ENCODE measurements at regions not wholly inside any gene's neighbourhood (a gene's known extent, or its start where the extent isn't known, plus 50 kb on each side); places are given as distances from the start of the nearest gene placed in this dataset.

DNA sequence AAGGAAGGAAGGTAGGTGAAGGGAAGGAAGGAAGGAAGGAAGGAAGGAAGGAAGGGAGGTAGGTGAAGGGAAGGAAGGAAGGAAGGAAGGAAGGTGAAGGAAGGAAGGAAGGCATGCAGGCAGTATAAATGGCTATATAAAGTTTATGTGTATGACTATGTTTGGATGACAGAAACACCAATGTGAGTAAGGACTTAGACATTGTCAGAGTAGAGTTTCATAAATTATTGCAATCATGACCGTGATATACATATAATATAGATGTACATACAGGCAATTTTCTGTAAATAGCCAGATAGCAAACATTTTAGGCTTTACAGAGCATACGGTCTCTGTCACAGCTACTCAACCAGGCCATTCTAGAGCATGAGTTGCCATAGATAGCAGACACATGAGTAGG, 133.8 kb upstream of the AKR1E2 start:
- ChIA-PET CTCF (no interaction called here), POLR2A (no interaction called here)
- H3K4me3 Mint-ChIP-seq, result no peak overlapping the region
- no peak overlapping the region for H3K27ac Mint-ChIP-seq
- H3K9me3 Mint-ChIP-seq, result 0 out of 2 replicates have a peak, but pooled peaks cover 6% of the 10 kb centered on the region
- no peaks in the 10 kb centered on the region for H3K27me3 Mint-ChIP-seq (ENCODE audit: low read depth)
- TF ChIP-seq, protein P1, sequence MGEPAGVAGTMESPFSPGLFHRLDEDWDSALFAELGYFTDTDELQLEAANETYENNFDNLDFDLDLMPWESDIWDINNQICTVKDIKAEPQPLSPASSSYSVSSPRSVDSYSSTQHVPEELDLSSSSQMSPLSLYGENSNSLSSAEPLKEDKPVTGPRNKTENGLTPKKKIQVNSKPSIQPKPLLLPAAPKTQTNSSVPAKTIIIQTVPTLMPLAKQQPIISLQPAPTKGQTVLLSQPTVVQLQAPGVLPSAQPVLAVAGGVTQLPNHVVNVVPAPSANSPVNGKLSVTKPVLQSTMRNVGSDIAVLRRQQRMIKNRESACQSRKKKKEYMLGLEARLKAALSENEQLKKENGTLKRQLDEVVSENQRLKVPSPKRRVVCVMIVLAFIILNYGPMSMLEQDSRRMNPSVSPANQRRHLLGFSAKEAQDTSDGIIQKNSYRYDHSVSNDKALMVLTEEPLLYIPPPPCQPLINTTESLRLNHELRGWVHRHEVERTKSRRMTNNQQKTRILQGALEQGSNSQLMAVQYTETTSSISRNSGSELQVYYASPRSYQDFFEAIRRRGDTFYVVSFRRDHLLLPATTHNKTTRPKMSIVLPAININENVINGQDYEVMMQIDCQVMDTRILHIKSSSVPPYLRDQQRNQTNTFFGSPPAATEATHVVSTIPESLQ (CRISPR knock-in tag; IDR thresholded peaks at IDR 0.05), result no peak
- TF ChIP-seq, protein P2, sequence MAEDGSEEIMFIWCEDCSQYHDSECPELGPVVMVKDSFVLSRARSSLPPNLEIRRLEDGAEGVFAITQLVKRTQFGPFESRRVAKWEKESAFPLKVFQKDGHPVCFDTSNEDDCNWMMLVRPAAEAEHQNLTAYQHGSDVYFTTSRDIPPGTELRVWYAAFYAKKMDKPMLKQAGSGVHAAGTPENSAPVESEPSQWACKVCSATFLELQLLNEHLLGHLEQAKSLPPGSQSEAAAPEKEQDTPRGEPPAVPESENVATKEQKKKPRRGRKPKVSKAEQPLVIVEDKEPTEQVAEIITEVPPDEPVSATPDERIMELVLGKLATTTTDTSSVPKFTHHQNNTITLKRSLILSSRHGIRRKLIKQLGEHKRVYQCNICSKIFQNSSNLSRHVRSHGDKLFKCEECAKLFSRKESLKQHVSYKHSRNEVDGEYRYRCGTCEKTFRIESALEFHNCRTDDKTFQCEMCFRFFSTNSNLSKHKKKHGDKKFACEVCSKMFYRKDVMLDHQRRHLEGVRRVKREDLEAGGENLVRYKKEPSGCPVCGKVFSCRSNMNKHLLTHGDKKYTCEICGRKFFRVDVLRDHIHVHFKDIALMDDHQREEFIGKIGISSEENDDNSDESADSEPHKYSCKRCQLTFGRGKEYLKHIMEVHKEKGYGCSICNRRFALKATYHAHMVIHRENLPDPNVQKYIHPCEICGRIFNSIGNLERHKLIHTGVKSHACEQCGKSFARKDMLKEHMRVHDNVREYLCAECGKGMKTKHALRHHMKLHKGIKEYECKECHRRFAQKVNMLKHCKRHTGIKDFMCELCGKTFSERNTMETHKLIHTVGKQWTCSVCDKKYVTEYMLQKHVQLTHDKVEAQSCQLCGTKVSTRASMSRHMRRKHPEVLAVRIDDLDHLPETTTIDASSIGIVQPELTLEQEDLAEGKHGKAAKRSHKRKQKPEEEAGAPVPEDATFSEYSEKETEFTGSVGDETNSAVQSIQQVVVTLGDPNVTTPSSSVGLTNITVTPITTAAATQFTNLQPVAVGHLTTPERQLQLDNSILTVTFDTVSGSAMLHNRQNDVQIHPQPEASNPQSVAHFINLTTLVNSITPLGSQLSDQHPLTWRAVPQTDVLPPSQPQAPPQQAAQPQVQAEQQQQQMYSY (CRISPR knock-in tag; IDR thresholded peaks at IDR 0.05), result no peak
- no peak for TF ChIP-seq FOXJ3 (CRISPR knock-in tag; IDR thresholded peaks at IDR 0.05; ENCODE audit: borderline replicate concordance)
- TF ChIP-seq, protein P3, sequence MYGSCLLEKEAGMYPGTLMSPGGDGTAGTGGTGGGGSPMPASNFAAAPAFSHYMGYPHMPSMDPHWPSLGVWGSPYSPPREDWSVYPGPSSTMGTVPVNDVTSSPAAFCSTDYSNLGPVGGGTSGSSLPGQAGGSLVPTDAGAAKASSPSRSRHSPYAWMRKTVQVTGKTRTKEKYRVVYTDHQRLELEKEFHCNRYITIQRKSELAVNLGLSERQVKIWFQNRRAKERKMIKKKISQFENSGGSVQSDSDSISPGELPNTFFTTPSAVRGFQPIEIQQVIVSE (CRISPR knock-in tag; IDR thresholded peaks at IDR 0.05; ENCODE audit: borderline replicate concordance), result no peak
- TF ChIP-seq KAT7 (CRISPR knock-in tag; IDR thresholded peaks at IDR 0.05; ENCODE audit: borderline replicate concordance), result no peak
- TF ChIP-seq TP53 (CRISPR knock-in tag; IDR thresholded peaks at IDR 0.05), result no peak
- no peak for TF ChIP-seq OVOL2 (CRISPR knock-in tag; IDR thresholded peaks at IDR 0.05; ENCODE audit: borderline replicate concordance)
- TF ChIP-seq, protein P4, sequence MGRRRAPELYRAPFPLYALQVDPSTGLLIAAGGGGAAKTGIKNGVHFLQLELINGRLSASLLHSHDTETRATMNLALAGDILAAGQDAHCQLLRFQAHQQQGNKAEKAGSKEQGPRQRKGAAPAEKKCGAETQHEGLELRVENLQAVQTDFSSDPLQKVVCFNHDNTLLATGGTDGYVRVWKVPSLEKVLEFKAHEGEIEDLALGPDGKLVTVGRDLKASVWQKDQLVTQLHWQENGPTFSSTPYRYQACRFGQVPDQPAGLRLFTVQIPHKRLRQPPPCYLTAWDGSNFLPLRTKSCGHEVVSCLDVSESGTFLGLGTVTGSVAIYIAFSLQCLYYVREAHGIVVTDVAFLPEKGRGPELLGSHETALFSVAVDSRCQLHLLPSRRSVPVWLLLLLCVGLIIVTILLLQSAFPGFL (CRISPR knock-in tag; IDR thresholded peaks at IDR 0.05; ENCODE audit: borderline replicate concordance), result no peak
- no peak for TF ChIP-seq SMAD4 (CRISPR knock-in tag; IDR thresholded peaks at IDR 0.05)
- no peak for TF ChIP-seq IRF1 (CRISPR knock-in tag; IDR thresholded peaks at IDR 0.05)
- no peak for TF ChIP-seq ATF1 (CRISPR knock-in tag; IDR thresholded peaks at IDR 0.05)
- no peak for TF ChIP-seq NR2C2 (CRISPR knock-in tag; IDR thresholded peaks at IDR 0.05)
- TF ChIP-seq NR1H2 (CRISPR knock-in tag; IDR thresholded peaks at IDR 0.05), result no peak
- TF ChIP-seq ZBTB43 (CRISPR knock-in tag; IDR thresholded peaks at IDR 0.05), result no peak
- no peak for TF ChIP-seq FOXP4 (CRISPR knock-in tag; IDR thresholded peaks at IDR 0.05)
- TF ChIP-seq, protein P5, sequence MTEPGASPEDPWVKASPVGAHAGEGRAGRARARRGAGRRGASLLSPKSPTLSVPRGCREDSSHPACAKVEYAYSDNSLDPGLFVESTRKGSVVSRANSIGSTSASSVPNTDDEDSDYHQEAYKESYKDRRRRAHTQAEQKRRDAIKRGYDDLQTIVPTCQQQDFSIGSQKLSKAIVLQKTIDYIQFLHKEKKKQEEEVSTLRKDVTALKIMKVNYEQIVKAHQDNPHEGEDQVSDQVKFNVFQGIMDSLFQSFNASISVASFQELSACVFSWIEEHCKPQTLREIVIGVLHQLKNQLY (CRISPR knock-in tag; IDR thresholded peaks at IDR 0.05), result no peak
- ATAC-seq, result no peak
- no peaks in the 10 kb centered on the region for H3K36me3 Mint-ChIP-seq
- no peaks in the 10 kb centered on the region for H3K4me1 Mint-ChIP-seq
- no peak for DNase-seq (ENCODE audit: low spot score)
